ENCODE measurements at regions not wholly inside any gene's neighbourhood (a gene's known extent, or its start where the extent isn't known, plus 50 kb on each side); places are given as distances from the start of the nearest gene placed in this dataset.
A peak's percentile ranks its signal among the peaks of the same experiment; 100 is the strongest.

GRCh38 chr4:20416800-20417199 lies 165.1 kb downstream of the SLIT2 start:
- CTCF ChIA-PET: interaction anchor here (0.6 to 2.5 kb wide), 9 partner anchors 9 to 814 kb away, joined by 3 to 20 read pairs (median 4); no protein-coding TSS in a partner anchor

DNA sequence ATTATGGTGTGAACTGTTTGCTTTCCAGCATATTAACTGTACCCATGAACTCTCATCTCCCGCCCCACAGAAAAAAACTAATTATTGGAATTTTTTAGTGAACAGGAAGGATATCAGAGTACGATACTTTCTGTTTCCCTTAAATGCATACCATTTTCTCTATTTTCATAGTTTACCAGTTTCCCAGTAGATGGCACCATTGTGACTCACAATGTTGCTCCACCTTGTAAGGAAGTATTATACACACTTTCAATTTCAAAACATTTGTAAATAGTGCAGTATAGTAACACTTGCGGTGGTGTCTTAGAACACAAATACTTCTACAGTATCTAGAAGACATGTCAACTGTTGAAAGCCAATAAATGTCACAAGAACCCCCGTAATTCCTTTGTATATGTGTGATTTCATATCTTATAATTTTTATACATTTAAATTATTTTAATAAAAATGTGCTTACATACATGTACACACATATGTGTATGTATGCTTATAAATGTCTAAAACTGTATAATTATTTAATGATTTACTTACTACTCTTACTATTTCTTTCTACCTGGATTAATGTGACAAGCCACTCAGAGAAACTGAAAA lies 167.3 kb downstream of the SLIT2 start:
- intact Hi-C loops (cut with micrococcal nuclease): loop anchor here (2.0 to 5.0 kb wide), 2 partner anchors 1194 to 1732 kb away; no protein-coding TSS in a partner anchor
- Mint-ChIP-seq H3K9me3 (ENCODE audit: unreplicated experiment) (no peaks in the 10 kb centered on the region), H3K36me3 (ENCODE audit: insufficient read depth, unreplicated experiment) (no peaks in the 10 kb centered on the region), H3K4me3 (ENCODE audit: unreplicated experiment) (peak overlapping the region; percentile 68), H3K27me3 (ENCODE audit: insufficient read depth, unreplicated experiment) (no peaks in the 10 kb centered on the region), H3K27ac (ENCODE audit: low read depth, unreplicated experiment) (peak overlapping the region; percentile 78), H3K4me1 (ENCODE audit: insufficient read depth, unreplicated experiment) (peaks cover 6% of the 10 kb centered on the region)
- TF ChIP-seq, protein P1, sequence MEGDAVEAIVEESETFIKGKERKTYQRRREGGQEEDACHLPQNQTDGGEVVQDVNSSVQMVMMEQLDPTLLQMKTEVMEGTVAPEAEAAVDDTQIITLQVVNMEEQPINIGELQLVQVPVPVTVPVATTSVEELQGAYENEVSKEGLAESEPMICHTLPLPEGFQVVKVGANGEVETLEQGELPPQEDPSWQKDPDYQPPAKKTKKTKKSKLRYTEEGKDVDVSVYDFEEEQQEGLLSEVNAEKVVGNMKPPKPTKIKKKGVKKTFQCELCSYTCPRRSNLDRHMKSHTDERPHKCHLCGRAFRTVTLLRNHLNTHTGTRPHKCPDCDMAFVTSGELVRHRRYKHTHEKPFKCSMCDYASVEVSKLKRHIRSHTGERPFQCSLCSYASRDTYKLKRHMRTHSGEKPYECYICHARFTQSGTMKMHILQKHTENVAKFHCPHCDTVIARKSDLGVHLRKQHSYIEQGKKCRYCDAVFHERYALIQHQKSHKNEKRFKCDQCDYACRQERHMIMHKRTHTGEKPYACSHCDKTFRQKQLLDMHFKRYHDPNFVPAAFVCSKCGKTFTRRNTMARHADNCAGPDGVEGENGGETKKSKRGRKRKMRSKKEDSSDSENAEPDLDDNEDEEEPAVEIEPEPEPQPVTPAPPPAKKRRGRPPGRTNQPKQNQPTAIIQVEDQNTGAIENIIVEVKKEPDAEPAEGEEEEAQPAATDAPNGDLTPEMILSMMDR (IDR thresholded peaks at IDR 0.05; ENCODE audit: unreplicated experiment): peak; percentile 48
- POLR2A ChIA-PET: interaction anchor here (0.6 kb wide), 1 partner anchor 139 kb away, joined by 5 read pairs; no protein-coding TSS in a partner anchor
- peak; percentile 80 for DNase-seq (ENCODE audit: unreplicated experiment)
- CTCF ChIA-PET: interaction anchor here (0.7 to 3.8 kb wide), 7 partner anchors 13 to 266 kb away, joined by 3 to 55 read pairs (median 4); no protein-coding TSS in a partner anchor
- no TSS peak for BruUV-seq (replicated peaks)

More at GRCh38 chr4:20416800-20417199, 165.1 kb downstream of the SLIT2 start:
- POLR2A ChIA-PET: interaction anchor here (0.6 to 0.8 kb wide), 4 partner anchors 10 to 168 kb away, joined by 3 read pairs; no protein-coding TSS in a partner anchor
- TF ChIP-seq, protein P1 (IDR thresholded peaks at IDR 0.05; ENCODE audit: unreplicated experiment): no peak
- Mint-ChIP-seq H3K4me1 (ENCODE audit: insufficient read depth, unreplicated experiment) (no peaks in the 10 kb centered on the region), H3K4me3 (ENCODE audit: unreplicated experiment) (no peak overlapping the region), H3K27me3 (ENCODE audit: insufficient read depth, unreplicated experiment) (no peaks in the 10 kb centered on the region), H3K9me3 (ENCODE audit: unreplicated experiment) (no peaks in the 10 kb centered on the region), H3K36me3 (ENCODE audit: insufficient read depth, unreplicated experiment) (no peaks in the 10 kb centered on the region), H3K27ac (ENCODE audit: low read depth, unreplicated experiment) (no peak overlapping the region)
- no TSS peak for BruUV-seq (replicated peaks)
- DNase-seq (ENCODE audit: unreplicated experiment): no peak
- intact Hi-C loops (cut with micrococcal nuclease): loop anchor here (5.0 kb wide), 1 partner anchor 1729 kb away; no protein-coding TSS in a partner anchor

DNA sequence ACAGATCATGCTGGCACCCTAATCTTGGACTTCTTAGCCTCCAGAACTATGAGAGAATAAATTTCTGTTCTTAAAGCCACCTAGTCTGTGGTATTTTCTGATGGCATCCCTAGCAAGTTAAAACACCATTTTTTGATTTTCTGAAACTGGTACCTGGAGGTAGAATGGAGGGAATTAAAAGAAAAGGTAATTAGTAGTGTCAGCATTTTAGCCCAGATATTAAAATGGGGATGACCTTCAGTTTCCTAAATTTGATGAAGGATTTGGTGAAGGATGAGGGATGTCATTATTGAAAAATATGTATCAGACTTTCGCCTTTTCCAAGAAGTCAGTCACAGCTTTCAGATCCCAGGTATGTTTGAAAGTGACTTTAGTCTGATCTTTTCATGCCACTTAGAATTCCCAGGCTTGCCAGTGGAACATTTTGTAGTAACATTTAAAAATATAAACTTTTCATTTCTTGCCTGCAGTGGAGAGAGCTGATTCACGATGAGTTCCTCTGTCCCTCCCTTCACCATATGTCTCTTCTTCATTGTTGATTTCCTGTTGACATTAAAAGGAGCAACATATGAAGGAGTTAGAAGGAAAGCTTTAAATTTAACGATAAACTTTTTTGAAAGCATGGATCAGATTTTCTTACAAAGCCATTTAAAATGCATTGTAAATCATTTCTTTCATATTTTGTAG lies 169.4 kb downstream of the SLIT2 start:
- BruUV-seq (replicated peaks): no TSS peak
- H3K27ac Mint-ChIP-seq (ENCODE audit: low read depth, unreplicated experiment): no peak overlapping the region
- peaks cover 6% of the 10 kb centered on the region for H3K4me1 Mint-ChIP-seq (ENCODE audit: insufficient read depth, unreplicated experiment)
- TF ChIP-seq, protein P1 (IDR thresholded peaks at IDR 0.05; ENCODE audit: unreplicated experiment): no peak
- H3K4me3 Mint-ChIP-seq (ENCODE audit: unreplicated experiment): no peak overlapping the region
- no peaks in the 10 kb centered on the region for H3K27me3 Mint-ChIP-seq (ENCODE audit: insufficient read depth, unreplicated experiment)
- no peaks in the 10 kb centered on the region for H3K9me3 Mint-ChIP-seq (ENCODE audit: unreplicated experiment)
- DNase-seq (ENCODE audit: unreplicated experiment): no peak
- intact Hi-C loops (cut with micrococcal nuclease): loop anchor here (5.0 kb wide), 1 partner anchor 1114 kb away; no protein-coding TSS in a partner anchor
- no peaks in the 10 kb centered on the region for H3K36me3 Mint-ChIP-seq (ENCODE audit: insufficient read depth, unreplicated experiment)
- CTCF ChIA-PET: interaction anchor here (0.7 to 3.8 kb wide), 12 partner anchors 67 to 278 kb away, joined by 3 to 55 read pairs (median 4); partner anchors contain the start of gene PACRGL
- POLR2A ChIA-PET: interaction anchor here (0.6 to 0.9 kb wide), 2 partner anchors 9 to 1326 kb away, joined by 3 to 4 read pairs; no protein-coding TSS in a partner anchor

GRCh38 chr4:20421603-20421985 lies 169.9 kb downstream of the SLIT2 start:
- H3K4me3 Mint-ChIP-seq (ENCODE audit: unreplicated experiment): no peak overlapping the region
- no TSS peak for BruUV-seq (replicated peaks)
- H3K9me3 Mint-ChIP-seq (ENCODE audit: unreplicated experiment): no peaks in the 10 kb centered on the region
- POLR2A ChIA-PET: interaction anchor here (0.6 to 0.9 kb wide), 3 partner anchors 8 to 1326 kb away, joined by 3 to 4 read pairs (median 3); no protein-coding TSS in a partner anchor
- CTCF ChIA-PET: interaction anchor here (0.7 to 3.8 kb wide), 20 partner anchors 13 to 278 kb away, joined by 3 to 55 read pairs (median 4); partner anchors contain the start of gene PACRGL
- H3K36me3 Mint-ChIP-seq (ENCODE audit: insufficient read depth, unreplicated experiment): no peaks in the 10 kb centered on the region
- intact Hi-C loops (cut with micrococcal nuclease): loop anchor here (5.0 kb wide), 1 partner anchor 1114 kb away; no protein-coding TSS in a partner anchor
- no peaks in the 10 kb centered on the region for H3K27me3 Mint-ChIP-seq (ENCODE audit: insufficient read depth, unreplicated experiment)
- peaks cover 6% of the 10 kb centered on the region for H3K4me1 Mint-ChIP-seq (ENCODE audit: insufficient read depth, unreplicated experiment)
- no peak overlapping the region for H3K27ac Mint-ChIP-seq (ENCODE audit: low read depth, unreplicated experiment)
- DNase-seq (ENCODE audit: unreplicated experiment): no peak
- TF ChIP-seq, protein P1 (IDR thresholded peaks at IDR 0.05; ENCODE audit: unreplicated experiment): no peak
